ENCODE measurements at regions not wholly inside any gene's neighbourhood (a gene's known extent, or its start where the extent isn't known, plus 50 kb on each side); places are given as distances from the start of the nearest gene placed in this dataset.

- TF ChIP-seq RAD21 (IDR thresholded peaks at IDR 0.05; ENCODE audit: insufficient read depth, low read depth, low read length): no peak
- TF ChIP-seq MAX (IDR thresholded peaks at IDR 0.05; ENCODE audit: low read depth, low read length): no peak
- no peak for TF ChIP-seq POLR2AphosphoS5 (IDR thresholded peaks at IDR 0.05; ENCODE audit: low read length)
- no peak for TF ChIP-seq ZNF592 (IDR thresholded peaks at IDR 0.05)
- TF ChIP-seq TCF12 (IDR thresholded peaks at IDR 0.05; ENCODE audit: low read depth, low read length): no peak
- TF ChIP-seq RUNX3 (IDR thresholded peaks at IDR 0.05; ENCODE audit: low read length): no peak
- no peak for TF ChIP-seq BRCA1 (IDR thresholded peaks at IDR 0.05; ENCODE audit: low read depth, low read length)
These were observed 152.5 kb downstream of the AKR1D1 start for GRCh38 chr7:138228769-138229168.
